ENCODE measurements at regions not wholly inside any gene's neighbourhood (a gene's known extent, or its start where the extent isn't known, plus 50 kb on each side); places are given as distances from the start of the nearest gene placed in this dataset.

DNA sequence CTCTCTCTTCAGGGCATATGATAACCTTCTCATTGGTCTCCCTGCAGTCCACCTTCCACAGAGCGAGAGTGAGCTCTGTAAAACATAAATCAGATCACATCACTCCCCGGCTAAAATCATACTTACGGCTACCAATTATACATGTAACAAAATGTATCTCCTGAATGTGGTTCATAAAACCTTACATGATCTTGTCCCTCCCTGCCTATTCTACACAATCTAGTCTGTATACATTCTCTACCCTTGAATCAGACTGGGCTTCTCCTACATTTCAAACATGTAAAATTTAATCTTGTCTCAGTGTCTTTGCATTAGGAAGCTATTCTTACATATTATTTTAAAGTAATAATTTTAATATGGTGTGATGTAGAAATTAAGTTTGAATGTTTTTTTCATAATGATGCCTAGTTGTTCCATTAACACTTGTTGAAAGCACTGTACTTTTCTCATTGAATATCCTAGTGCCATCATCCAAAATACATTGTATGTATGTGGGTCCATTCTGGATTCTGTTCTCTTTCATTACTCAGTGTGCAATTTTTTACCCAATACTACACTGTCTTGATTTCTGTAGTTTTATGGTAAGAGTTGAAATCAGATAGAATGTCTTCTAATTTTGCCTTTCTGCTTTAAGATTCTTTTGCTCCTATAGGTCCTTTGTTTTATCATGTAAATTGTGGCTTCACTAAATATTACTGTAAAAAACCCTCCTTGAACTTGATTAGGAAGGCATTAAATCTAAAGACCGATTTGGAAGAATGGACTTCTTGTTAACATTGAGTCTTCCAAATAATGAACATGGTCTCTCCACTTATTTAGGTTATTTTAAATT is 403.3 kb upstream of the EPHA7 start:
- 88 to 89% (median 89%) methylated on average over 4 of the region's 4 CpGs for WGBS, 3 donors

DNA sequence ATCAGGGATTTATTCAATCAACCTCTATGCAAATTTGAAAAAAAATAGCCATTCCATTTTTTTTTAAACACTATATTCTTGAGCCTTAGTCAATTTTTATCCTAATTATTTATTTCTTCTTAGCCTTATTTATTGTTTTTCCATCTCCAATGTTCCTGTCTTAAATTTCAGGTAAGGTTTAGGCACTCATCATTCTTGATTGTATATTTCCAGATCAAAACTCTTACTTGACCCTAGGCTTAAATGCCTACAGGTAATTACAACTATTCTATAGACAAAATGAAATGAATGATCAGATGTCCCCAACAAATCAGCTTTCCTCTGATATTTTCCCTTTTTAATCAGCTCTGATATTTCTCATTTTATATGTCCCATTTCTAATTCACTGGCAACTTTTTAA is 402.6 kb upstream of the EPHA7 start:
- Histone ChIP-seq H3K36me3 (no peaks in the 10 kb centered on the region), H3K9me3 (no peaks in the 10 kb centered on the region), H3K27me3 (no peaks in the 10 kb centered on the region), H3K4me3 (no peak overlapping the region), H3K27ac (no peak overlapping the region), H3K4me1 (ENCODE audit: insufficient read depth) (no peaks in the 10 kb centered on the region)
- no peak for DNase-seq
- TF ChIP-seq, protein P1, sequence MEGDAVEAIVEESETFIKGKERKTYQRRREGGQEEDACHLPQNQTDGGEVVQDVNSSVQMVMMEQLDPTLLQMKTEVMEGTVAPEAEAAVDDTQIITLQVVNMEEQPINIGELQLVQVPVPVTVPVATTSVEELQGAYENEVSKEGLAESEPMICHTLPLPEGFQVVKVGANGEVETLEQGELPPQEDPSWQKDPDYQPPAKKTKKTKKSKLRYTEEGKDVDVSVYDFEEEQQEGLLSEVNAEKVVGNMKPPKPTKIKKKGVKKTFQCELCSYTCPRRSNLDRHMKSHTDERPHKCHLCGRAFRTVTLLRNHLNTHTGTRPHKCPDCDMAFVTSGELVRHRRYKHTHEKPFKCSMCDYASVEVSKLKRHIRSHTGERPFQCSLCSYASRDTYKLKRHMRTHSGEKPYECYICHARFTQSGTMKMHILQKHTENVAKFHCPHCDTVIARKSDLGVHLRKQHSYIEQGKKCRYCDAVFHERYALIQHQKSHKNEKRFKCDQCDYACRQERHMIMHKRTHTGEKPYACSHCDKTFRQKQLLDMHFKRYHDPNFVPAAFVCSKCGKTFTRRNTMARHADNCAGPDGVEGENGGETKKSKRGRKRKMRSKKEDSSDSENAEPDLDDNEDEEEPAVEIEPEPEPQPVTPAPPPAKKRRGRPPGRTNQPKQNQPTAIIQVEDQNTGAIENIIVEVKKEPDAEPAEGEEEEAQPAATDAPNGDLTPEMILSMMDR (IDR thresholded peaks at IDR 0.05): no peak
- TF ChIP-seq POLR2A (IDR thresholded peaks at IDR 0.05): no peak
- intact Hi-C loops (cut with DNase I): no loop called here

More for the DNA sequence above, 403.3 kb upstream of the EPHA7 start:
- H3K27ac ChIP-seq: no peak overlapping the region
- intact Hi-C loops (cut with DNase I): no loop called here
- H3K4me3 ChIP-seq: no peak overlapping the region
- H3K27me3 ChIP-seq: no peaks in the 10 kb centered on the region
- H3K36me3 ChIP-seq: no peaks in the 10 kb centered on the region
- H3K4me1 ChIP-seq (ENCODE audit: insufficient read depth): no peaks in the 10 kb centered on the region
- no peak for TF ChIP-seq POLR2A (IDR thresholded peaks at IDR 0.05)
- TF ChIP-seq EP300 (IDR thresholded peaks at IDR 0.05): no peak
- TF ChIP-seq, protein P1 (IDR thresholded peaks at IDR 0.05): no peak
- DNase-seq: no peak
- H3K9me3 ChIP-seq: no peaks in the 10 kb centered on the region

DNA sequence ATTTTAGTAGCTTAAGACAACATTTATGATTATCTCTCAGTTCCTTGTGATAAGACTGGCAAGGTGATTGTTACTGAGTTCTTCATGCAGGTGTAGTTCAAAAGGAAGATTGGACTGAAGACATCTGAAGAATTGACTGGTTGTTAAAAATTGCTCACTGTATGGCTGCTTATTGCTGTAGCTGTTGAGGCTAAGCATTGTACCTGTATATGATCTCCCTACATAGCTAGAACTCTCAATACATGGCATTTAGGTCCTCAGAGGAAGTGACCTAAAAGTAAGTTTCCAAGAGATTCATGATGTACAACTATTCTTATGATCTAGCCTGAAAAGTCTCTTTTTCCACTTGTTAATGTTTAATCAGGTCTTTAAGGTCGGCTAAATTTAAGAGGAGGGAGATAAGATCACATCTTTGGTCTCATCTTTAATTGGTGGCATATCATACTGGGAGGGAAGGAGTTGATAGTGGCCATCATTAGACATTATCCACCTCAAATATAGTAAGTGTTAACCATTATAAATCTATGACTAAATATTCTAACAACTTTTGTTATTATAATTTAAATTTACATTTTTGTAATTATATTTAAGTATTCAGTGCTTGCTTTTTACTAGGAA is 401.2 kb upstream of the EPHA7 start:
- intact Hi-C loops (cut with DNase I): no loop called here
- 71 to 84% (median 84%) methylated on average over 1 of the region's 1 CpG for WGBS, 3 donors

DNA sequence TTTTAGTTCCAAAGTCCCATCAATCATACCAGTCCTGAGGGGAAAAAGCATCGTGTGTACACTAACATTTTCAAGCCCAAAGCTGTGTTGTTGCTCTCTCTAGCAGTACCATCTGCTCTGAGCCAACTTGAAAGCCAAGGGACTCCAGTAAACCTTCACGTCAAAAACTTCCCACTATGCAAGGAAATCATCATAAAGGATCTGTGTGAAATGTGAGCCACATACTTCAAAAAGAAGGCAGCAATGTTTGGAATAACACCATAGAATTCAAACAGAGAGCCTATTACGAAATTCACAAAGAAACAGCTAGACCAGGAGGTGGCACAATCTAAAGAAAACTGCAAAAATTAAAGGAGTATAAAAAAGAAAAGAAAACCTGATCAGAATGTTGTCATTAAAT is 399.8 kb upstream of the EPHA7 start:
- DNase-seq: no peak
- H3K27ac ChIP-seq: no peak overlapping the region
- intact Hi-C loops (cut with DNase I): no loop called here
- H3K4me1 ChIP-seq (ENCODE audit: insufficient read depth): no peaks in the 10 kb centered on the region
- H3K36me3 ChIP-seq: no peaks in the 10 kb centered on the region
- H3K27me3 ChIP-seq: no peaks in the 10 kb centered on the region
- H3K9me3 ChIP-seq: no peaks in the 10 kb centered on the region
- no peak for TF ChIP-seq POLR2A (IDR thresholded peaks at IDR 0.05)
- TF ChIP-seq EP300 (IDR thresholded peaks at IDR 0.05): no peak
- TF ChIP-seq, protein P1 (IDR thresholded peaks at IDR 0.05): no peak
- no peak overlapping the region for H3K4me3 ChIP-seq
- WGBS, 3 donors: 24 to 32% (median 30%) methylated on average over 3 of the region's 3 CpGs

More for the DNA sequence above, 401.2 kb upstream of the EPHA7 start:
- TF ChIP-seq EP300 (IDR thresholded peaks at IDR 0.05) (no peak), POLR2A (IDR thresholded peaks at IDR 0.05) (no peak)
- TF ChIP-seq, protein P1 (IDR thresholded peaks at IDR 0.05): no peak
- Histone ChIP-seq H3K27ac (no peak overlapping the region), H3K36me3 (no peaks in the 10 kb centered on the region), H3K9me3 (no peaks in the 10 kb centered on the region), H3K4me1 (ENCODE audit: insufficient read depth) (no peaks in the 10 kb centered on the region), H3K27me3 (no peaks in the 10 kb centered on the region), H3K4me3 (no peak overlapping the region)
- no peak for DNase-seq

Data from ovary (tissue), 7 donors.